Neural cell (in vitro differentiated cells): ENCODE measurements at regions not wholly inside any gene's neighbourhood (a gene's known extent, or its start where the extent isn't known, plus 50 kb on each side); places are given as distances from the start of the nearest gene placed in this dataset.

Experiments
- EP300 ChIP-seq: fragments of 450-650 bp; conservative IDR thresholded peaks from 2 replicates; pipeline ENCODE4 v1.6.1; 2014; ENCODE audit warnings: antibody characterized with exemption, mild to moderate bottlenecking, moderate library complexity; ENCODE audit not compliant: poor library complexity, severe bottlenecking
- EZH2 ChIP-seq: fragments of 200-600, 300-800 bp; shearing (Covaris generic), sonication (generic); IDR thresholded peaks from 2 replicates; pipeline ENCODE4 v1.6.1; 2014; ENCODE audit warnings: antibody characterized with exemption, low read length, borderline replicate concordance, mild to moderate bottlenecking; ENCODE audit not compliant: insufficient read depth, poor library complexity, severe bottlenecking
- POLR2AphosphoS5 ChIP-seq: IDR thresholded peaks from 2 replicates; pipeline ENCODE4 v1.6.1; 2012
- RAD21 ChIP-seq: fragments of 450-650 bp; conservative IDR thresholded peaks from 2 replicates; pipeline ENCODE4 v1.6.1; 2014; ENCODE audit warnings: antibody characterized with exemption, mild to moderate bottlenecking, moderate library complexity
- SMC3 ChIP-seq: fragments of 450-650 bp; conservative IDR thresholded peaks from 2 replicates; pipeline ENCODE4 v1.6.1; 2014; ENCODE audit warnings: antibody characterized with exemption, mild to moderate bottlenecking, moderate library complexity; ENCODE audit not compliant: poor library complexity
- TAF1 ChIP-seq: IDR thresholded peaks from 2 replicates; pipeline ENCODE4 v1.6.1; 2012; ENCODE audit warnings: low read depth
- TF ChIP-seq, protein P1 (sequence below): fragments of 450-650 bp; IDR thresholded peaks from 2 replicates; pipeline ENCODE4 v1.5.1; 2014; ENCODE audit warnings: antibody characterized with exemption, mild to moderate bottlenecking, moderate library complexity; ENCODE audit not compliant: poor library complexity, severe bottlenecking

DNA sequence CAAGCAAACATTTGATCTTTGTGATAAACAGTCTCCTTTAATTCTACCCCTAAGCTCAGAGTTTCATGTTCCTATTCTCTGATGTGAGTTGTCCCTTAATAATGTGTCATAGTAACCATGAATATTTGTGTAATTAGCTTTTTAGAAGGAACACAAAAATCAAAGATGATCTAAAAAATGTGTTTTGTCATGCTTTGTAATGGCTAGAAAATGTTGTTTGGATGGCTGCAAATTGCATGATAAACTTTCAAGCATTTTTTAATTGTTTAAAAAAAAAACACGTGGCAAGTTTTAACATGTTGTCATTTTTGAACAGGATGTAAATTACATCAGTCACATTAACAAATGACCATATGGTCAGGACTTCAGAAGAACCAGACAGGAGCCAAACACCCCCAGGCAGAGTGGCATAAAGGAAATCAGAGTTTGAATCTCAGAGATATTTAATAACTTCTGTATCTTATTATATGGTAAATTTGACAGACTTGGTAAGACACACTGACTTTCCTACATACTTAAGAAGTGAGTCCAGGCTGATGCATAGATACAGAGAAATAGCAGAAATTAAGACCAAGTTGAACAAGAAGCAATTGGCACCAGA is 223.9 kb upstream of the VEGFC start:
- TF ChIP-seq EP300 (no peak), RAD21 (no peak), EZH2 (no peak), POLR2AphosphoS5 (no peak), SMC3 (no peak), TAF1 (no peak)
- TF ChIP-seq, protein P1, sequence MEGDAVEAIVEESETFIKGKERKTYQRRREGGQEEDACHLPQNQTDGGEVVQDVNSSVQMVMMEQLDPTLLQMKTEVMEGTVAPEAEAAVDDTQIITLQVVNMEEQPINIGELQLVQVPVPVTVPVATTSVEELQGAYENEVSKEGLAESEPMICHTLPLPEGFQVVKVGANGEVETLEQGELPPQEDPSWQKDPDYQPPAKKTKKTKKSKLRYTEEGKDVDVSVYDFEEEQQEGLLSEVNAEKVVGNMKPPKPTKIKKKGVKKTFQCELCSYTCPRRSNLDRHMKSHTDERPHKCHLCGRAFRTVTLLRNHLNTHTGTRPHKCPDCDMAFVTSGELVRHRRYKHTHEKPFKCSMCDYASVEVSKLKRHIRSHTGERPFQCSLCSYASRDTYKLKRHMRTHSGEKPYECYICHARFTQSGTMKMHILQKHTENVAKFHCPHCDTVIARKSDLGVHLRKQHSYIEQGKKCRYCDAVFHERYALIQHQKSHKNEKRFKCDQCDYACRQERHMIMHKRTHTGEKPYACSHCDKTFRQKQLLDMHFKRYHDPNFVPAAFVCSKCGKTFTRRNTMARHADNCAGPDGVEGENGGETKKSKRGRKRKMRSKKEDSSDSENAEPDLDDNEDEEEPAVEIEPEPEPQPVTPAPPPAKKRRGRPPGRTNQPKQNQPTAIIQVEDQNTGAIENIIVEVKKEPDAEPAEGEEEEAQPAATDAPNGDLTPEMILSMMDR: no peak
